SK-N-SH treated with all-trans-retinoic acid at 6 μM for 48 hours (cell line): ENCODE measurements at regions not wholly inside any gene's neighbourhood (a gene's known extent, or its start where the extent isn't known, plus 50 kb on each side); places are given as distances from the start of the nearest gene placed in this dataset.

ENCODE experiments used
- CREB5 ChIP-seq: fragments of 250-450 bp; sonication (Bioruptor Pico); IDR thresholded peaks from 2 replicates; pipeline ENCODE4 v1.5.1; 2020; ENCODE audit warnings: low read depth, mild to moderate bottlenecking, moderate library complexity
- CSDC2 ChIP-seq: fragments of 250-450 bp; sonication (Bioruptor Pico); IDR thresholded peaks from 2 replicates; pipeline ENCODE4 v1.5.0; 2020; ENCODE audit warnings: mild to moderate bottlenecking, moderate library complexity
- POU6F1 ChIP-seq: fragments of 250-450 bp; sonication (Bioruptor Pico); IDR thresholded peaks from 2 replicates; pipeline ENCODE4 v1.8.0; 2021; ENCODE audit warnings: low read depth, mild to moderate bottlenecking, moderate library complexity, borderline replicate concordance
- TF ChIP-seq, protein P1 (sequence below): fragments of 250-450 bp; sonication (Bioruptor Pico); IDR thresholded peaks from 2 replicates; pipeline ENCODE4 v1.8.0; 2020; ENCODE audit warnings: mild to moderate bottlenecking, moderate library complexity, borderline replicate concordance

DNA sequence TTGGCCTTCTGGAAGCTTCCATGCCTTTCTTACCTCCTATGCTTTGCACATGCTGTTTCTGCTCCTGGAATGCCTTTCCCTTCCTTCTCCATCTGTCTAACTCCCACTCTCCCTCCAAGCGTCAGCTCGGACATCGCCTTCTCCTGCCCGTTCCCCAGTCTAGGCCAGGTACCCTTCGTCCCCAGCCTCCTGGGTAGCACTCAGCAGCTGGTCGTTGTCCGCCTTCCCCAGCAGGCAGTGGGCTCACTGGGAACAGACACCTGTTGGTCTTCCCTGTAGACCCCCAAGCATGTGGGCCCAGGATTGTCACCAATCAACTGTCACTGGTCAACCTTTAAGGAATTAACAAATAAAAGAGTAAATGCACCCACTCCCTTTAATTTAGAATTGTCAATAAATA is 202.2 kb downstream of the RGS3 start:
- TF ChIP-seq CREB5 (CRISPR knock-in tag) (no peak), CSDC2 (CRISPR knock-in tag) (no peak), POU6F1 (CRISPR knock-in tag) (no peak)
- TF ChIP-seq, protein P1, sequence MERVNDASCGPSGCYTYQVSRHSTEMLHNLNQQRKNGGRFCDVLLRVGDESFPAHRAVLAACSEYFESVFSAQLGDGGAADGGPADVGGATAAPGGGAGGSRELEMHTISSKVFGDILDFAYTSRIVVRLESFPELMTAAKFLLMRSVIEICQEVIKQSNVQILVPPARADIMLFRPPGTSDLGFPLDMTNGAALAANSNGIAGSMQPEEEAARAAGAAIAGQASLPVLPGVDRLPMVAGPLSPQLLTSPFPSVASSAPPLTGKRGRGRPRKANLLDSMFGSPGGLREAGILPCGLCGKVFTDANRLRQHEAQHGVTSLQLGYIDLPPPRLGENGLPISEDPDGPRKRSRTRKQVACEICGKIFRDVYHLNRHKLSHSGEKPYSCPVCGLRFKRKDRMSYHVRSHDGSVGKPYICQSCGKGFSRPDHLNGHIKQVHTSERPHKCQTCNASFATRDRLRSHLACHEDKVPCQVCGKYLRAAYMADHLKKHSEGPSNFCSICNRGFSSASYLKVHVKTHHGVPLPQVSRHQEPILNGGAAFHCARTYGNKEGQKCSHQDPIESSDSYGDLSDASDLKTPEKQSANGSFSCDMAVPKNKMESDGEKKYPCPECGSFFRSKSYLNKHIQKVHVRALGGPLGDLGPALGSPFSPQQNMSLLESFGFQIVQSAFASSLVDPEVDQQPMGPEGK = no peak
